HEK293 (cell line): ENCODE measurements at regions not wholly inside any gene's neighbourhood (a gene's known extent, or its start where the extent isn't known, plus 50 kb on each side); places are given as distances from the start of the nearest gene placed in this dataset.

Experiments
- CTCF ChIA-PET: fragments of 350-600 bp; formaldehyde crosslinking; extraction: SDS; loops from one replicate; lab custom pipeline; 2021; ENCODE audit warnings: antibody characterized with exemption; lab: Yijun Ruan, JAX
- POLR2A ChIA-PET: fragments of 300-600 bp; formaldehyde crosslinking; extraction: SDS; loops from one replicate; lab custom pipeline; 2020; ENCODE audit warnings: antibody characterized with exemption, inconsistent platforms; lab: Yijun Ruan, JAX
- H3K27ac ChIP-seq: fragments of 200-500 bp; sonication (Bioruptor generic); 2 replicates; pipeline ENCODE4 v1.5.1; 2014; ENCODE audit warnings: low read depth, low read length, control low read depth, inconsistent platforms; ENCODE audit errors: extremely low read depth
- H3K36me3 ChIP-seq, 2 experiments: fragments of 200-500 bp in 1 of 2; sonication (Bioruptor generic) in 1 of 2; 1 replicate in 1 of 2; 2 replicates in 1 of 2; pipeline ENCODE4 v1.5.1; 2014 to 2017; ENCODE audit warnings: inconsistent platforms in 2 of 2, low read length in 2 of 2; ENCODE audit not compliant: control insufficient read depth in 2 of 2, insufficient read depth in 1 of 2
- H3K4me1 ChIP-seq: fragments of 200-500 bp; sonication (Bioruptor generic); 2 replicates; pipeline ENCODE4 v1.5.1; 2014; ENCODE audit warnings: mild to moderate bottlenecking, low read length, inconsistent platforms; ENCODE audit not compliant: control insufficient read depth, insufficient read depth
- H3K4me3 ChIP-seq: 2 replicates; pipeline ENCODE4 v1.5.1; 2011; ENCODE audit warnings: low read depth, mild to moderate bottlenecking, control low read depth, low read length, moderate library complexity
- H3K9me3 ChIP-seq: fragments of 200-500 bp; sonication (Bioruptor generic); 2 replicates; pipeline ENCODE4 v1.5.1; 2014; ENCODE audit warnings: low read depth, low read length, inconsistent platforms; ENCODE audit not compliant: control insufficient read depth, insufficient read depth
- BCL11B ChIP-seq: fragments of 450-650 bp; formaldehyde crosslinking; IDR thresholded peaks from 2 replicates; pipeline ENCODE4 v1.5.1; 2016; ENCODE audit warnings: low read depth, missing biosample characterization, missing genetic modification characterization
- INSM2 ChIP-seq: fragments of 450-650 bp; formaldehyde crosslinking; IDR thresholded peaks from 2 replicates; pipeline ENCODE4 v1.5.1; 2016; ENCODE audit warnings: missing biosample characterization, missing genetic modification characterization
- OVOL3 ChIP-seq: fragments of 450-650 bp; formaldehyde crosslinking; IDR thresholded peaks from 2 replicates; pipeline ENCODE4 v1.5.1; 2016; ENCODE audit warnings: missing biosample characterization, missing genetic modification characterization
- SALL2 ChIP-seq: fragments of 450-650 bp; formaldehyde crosslinking; IDR thresholded peaks from 2 replicates; pipeline ENCODE4 v1.5.0; 2017; ENCODE audit warnings: missing biosample characterization, mild to moderate bottlenecking, missing genetic modification characterization, borderline replicate concordance
- SP7 ChIP-seq: fragments of 450-650 bp; formaldehyde crosslinking; IDR thresholded peaks from 2 replicates; pipeline ENCODE4 v1.5.1; 2016; ENCODE audit warnings: missing biosample characterization, missing genetic modification characterization
- YY1 ChIP-seq: fragments of 450-650 bp; formaldehyde crosslinking; IDR thresholded peaks from 2 replicates; pipeline ENCODE4 v1.5.1; 2018; ENCODE audit warnings: missing biosample characterization, missing genetic modification characterization
- ZBTB10 ChIP-seq: fragments of 450-650 bp; formaldehyde crosslinking; IDR thresholded peaks from 2 replicates; pipeline ENCODE4 v1.5.1; 2016; ENCODE audit warnings: missing biosample characterization, missing genetic modification characterization
- ZNF10 ChIP-seq: fragments of 450-650 bp; formaldehyde crosslinking; IDR thresholded peaks from 2 replicates; pipeline ENCODE4 v1.5.1; 2017; ENCODE audit warnings: missing biosample characterization, missing genetic modification characterization
- ZNF169 ChIP-seq: fragments of 450-650 bp; formaldehyde crosslinking; IDR thresholded peaks from 2 replicates; pipeline ENCODE4 v1.5.1; 2016; ENCODE audit warnings: missing biosample characterization, missing genetic modification characterization
- ZNF214 ChIP-seq: fragments of 450-650 bp; formaldehyde crosslinking; IDR thresholded peaks from 2 replicates; pipeline ENCODE4 v1.5.1; 2017; ENCODE audit warnings: missing biosample characterization, mild to moderate bottlenecking, missing genetic modification characterization, borderline replicate concordance
- ZNF26 ChIP-seq: fragments of 450-650 bp; formaldehyde crosslinking; IDR thresholded peaks from 2 replicates; pipeline ENCODE4 v1.5.1; 2016; ENCODE audit warnings: missing biosample characterization, missing genetic modification characterization
- ZNF416 ChIP-seq: fragments of 450-650 bp; formaldehyde crosslinking; IDR thresholded peaks from 2 replicates; pipeline ENCODE4 v1.5.1; 2016; ENCODE audit warnings: missing biosample characterization, missing genetic modification characterization
- ZNF426 ChIP-seq: fragments of 450-650 bp; formaldehyde crosslinking; IDR thresholded peaks from 2 replicates; pipeline ENCODE4 v1.5.1; 2017; ENCODE audit warnings: missing biosample characterization, missing genetic modification characterization, mild to moderate bottlenecking, inconsistent platforms, moderate library complexity
- ZNF433 ChIP-seq: fragments of 450-650 bp; formaldehyde crosslinking; IDR thresholded peaks from 2 replicates; pipeline ENCODE4 v1.5.1; 2016; ENCODE audit warnings: missing biosample characterization, missing genetic modification characterization, low read depth
- ZNF488 ChIP-seq: fragments of 450-650 bp; formaldehyde crosslinking; IDR thresholded peaks from 2 replicates; pipeline ENCODE4 v1.5.1; 2016; ENCODE audit warnings: missing biosample characterization, missing genetic modification characterization
- ZNF518A ChIP-seq: fragments of 450-650 bp; formaldehyde crosslinking; conservative IDR thresholded peaks from 2 replicates; pipeline ENCODE4 v1.5.1; 2016; ENCODE audit warnings: low read depth, missing biosample characterization, missing genetic modification characterization
- ZNF558 ChIP-seq: fragments of 450-650 bp; formaldehyde crosslinking; IDR thresholded peaks from 2 replicates; pipeline ENCODE4 v1.5.1; 2016; ENCODE audit warnings: missing biosample characterization, missing genetic modification characterization
- ZNF571 ChIP-seq: fragments of 450-650 bp; formaldehyde crosslinking; IDR thresholded peaks from 2 replicates; pipeline ENCODE4 v1.5.0; 2017; ENCODE audit warnings: missing biosample characterization, missing genetic modification characterization
- ZNF585B ChIP-seq: fragments of 450-650 bp; formaldehyde crosslinking; IDR thresholded peaks from 2 replicates; pipeline ENCODE4 v1.5.1; 2016; ENCODE audit warnings: missing biosample characterization, missing genetic modification characterization
- ZNF600 ChIP-seq: fragments of 450-650 bp; formaldehyde crosslinking; IDR thresholded peaks from 2 replicates; pipeline ENCODE4 v1.5.1; 2016; ENCODE audit warnings: missing biosample characterization, missing genetic modification characterization
- ZNF624 ChIP-seq: fragments of 450-650 bp; formaldehyde crosslinking; IDR thresholded peaks from 2 replicates; pipeline ENCODE4 v1.5.1; 2017; ENCODE audit warnings: missing biosample characterization, missing genetic modification characterization
- ZNF76 ChIP-seq: fragments of 450-650 bp; formaldehyde crosslinking; IDR thresholded peaks from 2 replicates; pipeline ENCODE4; 2016; ENCODE audit warnings: low read depth, missing biosample characterization, missing genetic modification characterization, borderline replicate concordance
- ZNF777 ChIP-seq: fragments of 450-650 bp; formaldehyde crosslinking; IDR thresholded peaks from 2 replicates; pipeline ENCODE4 v1.5.1; 2017; ENCODE audit warnings: missing biosample characterization, missing genetic modification characterization, borderline replicate concordance
- ZNF792 ChIP-seq: fragments of 450-650 bp; formaldehyde crosslinking; IDR thresholded peaks from 2 replicates; pipeline ENCODE4 v1.5.1; 2016; ENCODE audit warnings: missing biosample characterization, missing genetic modification characterization
- ZXDB ChIP-seq: fragments of 450-650 bp; formaldehyde crosslinking; IDR thresholded peaks from 2 replicates; pipeline ENCODE4 v1.5.1; 2016; ENCODE audit warnings: missing biosample characterization, missing genetic modification characterization

GRCh38 chr3:124652009-124652408 is 78.2 kb upstream of the UMPS start:
- TF ChIP-seq ZNF518A (tag by site-specific recombination), result no peak
- TF ChIP-seq SALL2, result no peak
- TF ChIP-seq YY1 (tag by site-specific recombination), result no peak
- no peak for TF ChIP-seq ZNF214 (tag by site-specific recombination)
- TF ChIP-seq ZNF792 (tag by site-specific recombination), result no peak
- TF ChIP-seq ZNF169 (tag by site-specific recombination), result no peak
- no peak for TF ChIP-seq ZNF624
- TF ChIP-seq ZNF585B (tag by site-specific recombination), result no peak
- TF ChIP-seq OVOL3, result no peak
- no peak for TF ChIP-seq SP7
- no peak for TF ChIP-seq INSM2
- no peak for TF ChIP-seq ZNF571 (tag by site-specific recombination)
- no peak for TF ChIP-seq ZXDB
- TF ChIP-seq ZNF433 (tag by site-specific recombination), result no peak
- TF ChIP-seq ZNF10 (tag by site-specific recombination), result no peak
- TF ChIP-seq ZNF488 (tag by site-specific recombination), result no peak
- TF ChIP-seq, all 188 proteins: peak for 0
- Histone ChIP-seq H3K36me3 (no peaks in the 10 kb centered on the region), H3K4me3 (no peak overlapping the region), H3K9me3 (no peaks in the 10 kb centered on the region), H3K27ac (no peak overlapping the region), H3K4me1 (no peaks in the 10 kb centered on the region)
- CTCF ChIA-PET, result no interaction called here
- POLR2A ChIA-PET, result no interaction called here

- CTCF ChIA-PET, result no interaction called here
- POLR2A ChIA-PET, result no interaction called here
- Histone ChIP-seq H3K9me3 (no peaks in the 10 kb centered on the region), H3K27ac (no peak overlapping the region), H3K36me3 (peaks cover 0 to 1% of the 10 kb centered on the region in 2 experiments; a peak in 1 of 3 replicates), H3K4me3 (no peak overlapping the region), H3K4me1 (no peaks in the 10 kb centered on the region)
- no peak for TF ChIP-seq ZNF600 (tag by site-specific recombination)
- TF ChIP-seq ZNF426 (tag by site-specific recombination), result no peak
- no peak for TF ChIP-seq ZNF76
- no peak for TF ChIP-seq ZNF777 (tag by site-specific recombination)
- no peak for TF ChIP-seq ZBTB10
- TF ChIP-seq ZNF558 (tag by site-specific recombination), result no peak
- no peak for TF ChIP-seq BCL11B (tag by site-specific recombination)
- no peak for TF ChIP-seq ZNF416 (tag by site-specific recombination)
- no peak for TF ChIP-seq ZNF26 (tag by site-specific recombination)
Observed at GRCh38 chr3:124653071-124653796, 77.0 kb upstream of the UMPS start.
